HG03103 (cell line): ENCODE measurements at regions not wholly inside any gene's neighbourhood (a gene's known extent, or its start where the extent isn't known, plus 50 kb on each side); places are given as distances from the start of the nearest gene placed in this dataset.
"Not testable (repeated sequence)": the region's sequence is repeated elsewhere in the genome, so short reads cannot be mapped to it uniquely, and the experiment has no call there.

Source experiments
- ATAC-seq: cut with Tn5 transposase; IDR thresholded peaks from one replicate; pipeline ENCODE4 v1.9.1; 2021; ENCODE audit warnings: low read depth; ENCODE audit not compliant: unreplicated experiment

- ATAC-seq, result no peak
These were observed 158.5 kb upstream of the FOXN3 start for GRCh38 chr14:89575386-89576061.

- no peak for ATAC-seq
These were observed 157.4 kb upstream of the FOXN3 start for GRCh38 chr14:89574420-89574819.

- no peak for ATAC-seq
These were observed 156.3 kb upstream of the FOXN3 start for GRCh38 chr14:89573399-89573657.

GRCh38 chr14:89572596-89573398 lies 155.8 kb upstream of the FOXN3 start:
- ATAC-seq, result no peak

- no peak for ATAC-seq
These were observed 154.5 kb upstream of the FOXN3 start for GRCh38 chr14:89571491-89571890.

- ATAC-seq, result no peak
These were observed 149.8 kb upstream of the FOXN3 start for GRCh38 chr14:89566644-89567415.

GRCh38 chr14:89566180-89566579 lies 149.1 kb upstream of the FOXN3 start:
- no peak for ATAC-seq

- ATAC-seq, result no peak
These were observed 148.6 kb upstream of the FOXN3 start for GRCh38 chr14:89565607-89566006.

- no peak for ATAC-seq
These were observed 148.0 kb upstream of the FOXN3 start for GRCh38 chr14:89564989-89565388.

- no peak for ATAC-seq
These were observed 147.4 kb upstream of the FOXN3 start for GRCh38 chr14:89564286-89564957.

- no peak for ATAC-seq
These were observed 146.4 kb upstream of the FOXN3 start for GRCh38 chr14:89563471-89563870.

GRCh38 chr14:89551955-89552354 lies 134.9 kb upstream of the FOXN3 start:
- no peak for ATAC-seq

GRCh38 chr14:89551432-89551831 lies 134.4 kb upstream of the FOXN3 start:
- ATAC-seq, result no peak

- ATAC-seq, result no peak
These were observed 133.8 kb upstream of the FOXN3 start for GRCh38 chr14:89550821-89551220.

- no peak for ATAC-seq
These were observed 132.5 kb upstream of the FOXN3 start for GRCh38 chr14:89549381-89550125.

GRCh38 chr14:89547047-89547446 lies 130.0 kb upstream of the FOXN3 start:
- ATAC-seq, result not testable (repeated sequence)

- ATAC-seq, result no peak
These were observed 127.7 kb upstream of the FOXN3 start for GRCh38 chr14:89544636-89545301.

GRCh38 chr14:89543425-89543790 lies 126.4 kb upstream of the FOXN3 start:
- no peak for ATAC-seq

- no peak for ATAC-seq
These were observed 125.9 kb upstream of the FOXN3 start for GRCh38 chr14:89542786-89543424.
